ENCODE measurements at regions not wholly inside any gene's neighbourhood (a gene's known extent, or its start where the extent isn't known, plus 50 kb on each side); places are given as distances from the start of the nearest gene placed in this dataset.
"Not testable (repeated sequence)": the region's sequence is repeated elsewhere in the genome, so short reads cannot be mapped to it uniquely, and the experiment has no call there.

DNA sequence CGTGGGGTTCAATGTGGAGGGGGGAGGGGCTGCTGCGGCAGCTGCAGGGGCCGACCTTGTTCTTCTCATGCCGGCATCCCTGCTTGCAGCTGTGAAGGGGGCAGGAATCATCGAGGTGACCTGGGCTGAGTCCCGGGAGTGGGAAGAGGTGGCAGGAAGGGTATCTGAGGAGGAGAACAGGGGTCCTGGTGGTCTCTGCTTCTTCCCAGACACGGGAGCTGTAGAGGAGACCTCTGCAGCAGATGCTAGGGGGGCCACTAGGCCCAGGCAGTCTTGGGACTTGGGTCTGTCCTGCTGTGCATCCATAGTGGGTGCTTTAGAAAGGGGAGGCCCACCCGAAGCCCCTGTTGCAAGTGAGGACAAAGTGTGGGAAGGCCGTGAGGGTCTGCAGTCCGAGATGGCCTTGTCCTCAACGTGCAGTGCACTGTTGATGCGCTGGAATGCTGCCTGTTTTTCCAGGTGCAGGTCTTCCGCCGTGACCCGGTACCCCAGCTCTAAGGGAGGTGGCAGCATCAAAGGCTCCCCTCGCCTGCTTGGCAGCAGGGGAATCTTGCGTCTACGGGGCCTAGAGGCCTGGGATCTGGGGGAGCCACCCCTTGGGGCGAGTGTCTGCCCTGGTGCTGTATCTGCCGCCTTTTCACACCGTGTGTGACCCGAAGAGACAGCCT lies 1370.0 kb downstream of the CDH12 start:
- not testable (repeated sequence) for DNase-seq

DNA sequence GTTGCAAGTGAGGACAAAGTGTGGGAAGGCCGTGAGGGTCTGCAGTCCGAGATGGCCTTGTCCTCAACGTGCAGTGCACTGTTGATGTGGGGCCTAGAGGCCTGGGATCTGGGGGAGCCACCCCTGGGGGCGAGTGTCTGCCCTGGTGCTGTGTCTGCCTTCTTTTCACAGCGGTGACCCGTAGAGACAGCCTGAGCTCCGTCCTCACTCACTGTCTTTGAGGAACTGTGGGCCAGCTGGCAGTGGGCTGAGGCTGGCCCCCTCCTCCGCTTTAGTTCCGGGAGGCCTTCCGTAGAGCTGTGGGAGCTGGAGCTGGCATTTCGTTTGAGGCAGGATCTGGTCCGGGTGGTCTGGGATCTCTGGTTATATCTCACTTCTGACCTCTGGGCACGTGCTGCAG lies 1370.6 kb downstream of the CDH12 start:
- DNase-seq = not testable (repeated sequence)

DNA sequence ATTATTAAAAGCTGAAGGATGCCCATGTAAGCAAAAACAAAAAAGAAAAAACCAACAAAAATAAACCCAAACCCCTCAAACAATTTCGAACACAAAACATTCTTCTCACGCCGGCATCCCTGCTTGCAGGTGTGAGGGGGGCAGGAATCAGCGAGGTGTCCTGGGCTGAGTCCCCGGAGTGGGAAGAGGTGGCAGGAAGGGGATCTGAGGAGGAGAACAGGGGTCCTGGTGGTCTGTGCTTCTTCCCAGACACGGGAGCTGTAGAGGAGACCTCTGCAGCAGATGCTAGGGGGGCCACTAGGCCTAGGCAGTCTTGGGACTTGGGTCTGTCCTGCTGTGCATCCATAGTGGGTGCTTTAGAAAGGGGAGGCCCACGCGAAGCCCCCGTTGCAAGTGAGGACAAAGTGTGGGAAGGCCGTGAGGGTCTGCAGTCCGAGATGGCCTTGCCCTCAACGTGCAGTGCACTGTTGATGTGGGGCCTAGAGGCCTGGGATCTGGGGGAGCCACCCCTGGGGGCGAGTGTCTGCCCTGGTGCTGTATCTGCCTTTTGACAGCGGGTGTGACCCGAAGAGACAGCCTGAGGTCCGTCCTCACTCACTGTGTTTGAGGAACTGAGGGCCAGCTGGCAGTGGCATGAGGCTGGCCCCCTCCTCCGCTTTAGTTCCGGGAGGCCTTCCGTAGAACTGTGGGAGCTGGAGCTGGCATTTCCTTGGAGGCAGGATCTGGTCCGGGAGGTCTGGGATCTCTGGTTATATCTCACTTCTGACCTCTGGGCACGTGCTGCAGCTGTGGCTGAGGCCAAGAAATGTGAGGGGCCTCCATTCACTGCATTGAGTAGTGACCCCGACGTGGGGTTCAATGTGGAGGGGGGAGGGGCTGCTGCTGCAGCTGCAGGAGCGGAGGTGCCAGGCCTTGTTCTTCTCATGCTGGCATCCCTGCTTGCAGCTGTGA lies 1371.5 kb downstream of the CDH12 start:
- DNase-seq = not testable (repeated sequence)

DNA sequence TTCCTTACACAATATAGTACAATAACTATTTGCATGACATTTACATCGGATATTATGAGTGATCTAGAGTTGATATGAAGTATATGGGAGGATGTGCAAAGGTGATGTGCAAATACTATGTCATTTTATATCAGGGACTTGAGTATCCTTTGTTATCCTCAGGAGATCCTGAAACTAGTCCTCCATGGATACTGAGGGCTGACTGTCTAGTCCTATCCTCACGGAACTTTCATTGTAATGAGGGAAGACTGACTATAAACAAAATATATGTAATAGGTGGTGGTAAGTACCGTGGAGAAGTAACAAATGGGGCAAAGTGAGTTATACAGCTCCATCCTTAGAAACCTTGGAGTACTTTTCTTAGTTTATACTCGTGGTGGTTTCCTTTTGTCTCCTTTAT lies 1373.1 kb downstream of the CDH12 start:
- DNase-seq = not testable (repeated sequence)

DNA sequence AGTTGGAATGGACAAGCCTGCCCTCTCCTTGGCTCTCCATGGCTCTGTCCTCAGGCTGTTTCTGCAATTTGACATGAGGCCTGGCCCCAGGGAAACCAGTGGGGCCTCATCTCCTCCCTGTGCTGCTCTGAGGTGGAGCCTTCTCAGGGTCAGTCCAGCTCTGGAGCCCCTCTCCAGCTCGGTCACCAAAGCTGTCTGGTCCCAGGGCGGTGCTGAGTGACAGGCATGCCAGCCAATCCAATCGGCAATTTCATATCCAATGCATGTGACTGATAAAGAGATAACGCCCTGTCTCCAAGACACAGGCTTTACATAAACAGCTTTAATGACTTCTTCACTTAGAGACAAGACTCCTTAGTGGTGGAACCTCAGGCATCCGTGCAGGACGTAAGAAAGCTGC lies 1379.2 kb downstream of the CDH12 start:
- not testable (repeated sequence) for DNase-seq

DNA sequence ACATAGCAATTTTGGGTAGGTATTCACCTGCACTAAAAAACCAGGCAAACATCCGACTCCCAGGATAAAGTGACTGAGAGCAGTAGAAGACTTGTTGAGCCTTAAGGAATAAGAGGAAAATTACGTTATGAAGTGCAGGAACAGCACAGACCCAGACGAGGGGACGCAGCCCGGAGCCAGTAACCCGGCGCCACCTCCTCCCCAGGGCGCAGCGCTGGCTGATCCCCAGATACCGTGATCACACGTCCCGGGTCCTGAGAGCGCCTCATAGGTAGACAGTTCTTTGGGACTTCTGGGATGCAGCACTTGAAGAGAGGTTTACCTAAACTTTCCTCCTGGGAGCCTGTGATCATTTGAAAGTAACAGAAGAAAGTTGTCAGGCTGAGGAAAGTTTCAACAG lies 1379.7 kb downstream of the CDH12 start:
- not testable (repeated sequence) for DNase-seq

DNA sequence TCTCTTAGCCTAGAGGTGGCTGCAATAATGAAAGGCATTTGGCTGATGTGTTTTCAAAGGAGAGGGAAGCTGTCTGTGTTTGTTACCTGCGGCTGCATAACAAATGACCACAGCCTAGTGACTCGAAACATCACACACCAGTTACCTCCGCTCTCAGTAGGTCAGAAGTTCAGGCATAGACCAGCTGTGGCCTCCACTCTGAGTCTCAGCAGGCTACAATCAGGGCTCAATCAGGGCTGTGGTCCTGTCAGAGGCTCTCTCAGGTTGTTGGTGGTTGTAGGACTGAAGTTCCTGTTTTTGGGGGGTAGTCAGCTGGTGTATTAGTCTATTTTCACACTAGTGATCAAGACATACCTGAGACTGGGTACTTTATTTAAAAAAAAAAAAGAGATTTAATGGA lies 1381.5 kb downstream of the CDH12 start:
- not testable (repeated sequence) for DNase-seq

DNA sequence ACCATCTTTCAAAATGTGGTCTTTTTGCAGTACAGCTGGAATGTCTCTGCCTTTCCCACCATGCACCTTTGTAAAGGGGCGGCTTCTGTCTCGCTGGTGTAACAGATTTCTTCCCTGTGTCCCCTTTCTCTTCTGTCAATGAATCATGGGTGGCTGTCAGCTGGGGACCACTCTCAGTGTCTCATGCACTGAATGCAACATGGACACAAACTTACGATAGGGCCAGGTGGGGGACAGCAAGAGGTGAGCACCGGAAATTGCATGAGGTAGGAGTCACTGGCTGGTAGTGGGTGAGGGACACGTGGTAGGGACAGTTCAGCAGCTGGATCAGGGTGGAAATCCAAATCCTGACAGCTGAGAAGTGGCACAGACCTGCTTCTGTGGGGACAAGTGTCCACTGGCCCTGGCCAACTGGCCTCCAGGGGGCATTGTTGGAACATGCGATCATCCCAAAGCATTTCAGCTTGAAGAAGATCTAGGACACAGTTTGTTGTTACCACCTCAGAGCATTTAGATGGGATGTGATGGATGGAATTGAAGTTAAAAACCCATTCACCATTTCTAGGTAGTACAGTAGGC lies 1383.5 kb downstream of the CDH12 start:
- DNase-seq = not testable (repeated sequence)

DNA sequence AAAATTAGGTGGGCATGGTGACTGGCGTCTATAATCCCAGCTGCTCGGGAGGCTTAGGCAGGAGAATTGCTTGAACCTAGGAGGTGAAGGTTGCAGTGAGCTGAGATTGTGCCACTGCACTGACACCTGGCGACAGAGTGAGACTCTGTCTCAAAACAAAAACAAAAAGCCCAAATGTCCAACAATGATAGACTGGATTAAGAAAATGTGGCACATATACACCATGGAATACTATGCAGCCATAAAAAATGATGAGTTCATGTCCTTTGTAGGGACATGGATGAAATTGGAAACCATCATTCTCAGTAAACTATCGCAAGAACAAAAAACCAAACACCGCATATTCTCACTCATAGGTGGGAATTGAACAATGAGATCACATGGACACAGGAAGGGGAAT lies 1385.6 kb downstream of the CDH12 start:
- not testable (repeated sequence) for DNase-seq

DNA sequence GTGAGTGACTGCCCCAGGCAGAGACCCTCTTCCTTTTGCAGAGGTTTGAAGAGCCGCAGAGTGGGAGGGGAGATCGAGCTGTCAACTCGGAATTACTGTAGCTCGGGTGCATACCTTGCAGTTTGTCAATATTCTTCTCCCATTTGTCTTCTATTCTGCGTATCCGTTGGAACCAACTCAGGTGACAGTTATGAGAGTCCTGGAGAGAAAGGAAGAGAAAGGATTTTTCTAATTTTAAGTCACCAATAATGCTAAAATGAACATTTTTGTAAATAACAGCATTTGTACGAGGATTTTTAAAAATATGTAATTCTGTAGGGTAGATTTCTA lies 1393.4 kb downstream of the CDH12 start:
- DNase-seq = not testable (repeated sequence)

DNA sequence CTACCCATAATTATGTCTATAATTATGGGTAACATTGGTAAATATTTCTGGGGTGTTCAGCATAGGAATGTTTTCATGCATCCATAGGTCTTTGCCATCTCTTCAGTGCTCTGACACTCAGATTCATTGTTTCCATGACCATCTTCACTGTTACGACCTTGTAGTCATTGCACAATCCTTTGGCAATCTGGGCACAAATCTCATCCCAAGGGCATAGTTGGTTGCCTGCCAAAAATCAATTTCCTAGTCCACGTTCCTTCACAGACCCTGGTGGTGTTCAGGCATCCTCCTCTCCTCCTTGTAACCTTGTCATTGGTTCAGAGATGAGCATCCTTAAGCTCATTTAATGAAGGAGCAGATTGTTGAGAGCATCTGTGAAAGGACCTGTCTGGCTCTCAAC lies 1400.7 kb downstream of the CDH12 start:
- peak; percentile 0 for DNase-seq

DNA sequence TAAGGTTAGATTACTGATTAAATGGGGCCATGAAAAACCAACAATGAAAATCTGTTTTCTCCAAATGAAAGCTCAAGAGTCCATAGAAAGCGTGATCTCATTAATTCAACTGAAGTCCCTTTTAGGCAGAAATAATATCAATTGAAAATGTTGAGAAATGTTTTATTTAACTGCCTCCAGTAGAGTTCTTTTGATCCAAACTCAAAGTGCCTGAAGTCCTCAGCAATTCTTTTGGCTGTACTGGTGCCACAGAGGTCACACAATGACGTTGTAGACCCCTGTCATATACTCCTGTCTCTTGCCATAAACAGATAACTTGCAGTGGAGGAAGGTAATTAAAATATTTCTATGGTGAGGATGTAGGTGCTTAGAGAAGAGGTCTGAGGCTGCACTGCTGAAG lies 1420.5 kb downstream of the CDH12 start:
- DNase-seq = no peak

DNA sequence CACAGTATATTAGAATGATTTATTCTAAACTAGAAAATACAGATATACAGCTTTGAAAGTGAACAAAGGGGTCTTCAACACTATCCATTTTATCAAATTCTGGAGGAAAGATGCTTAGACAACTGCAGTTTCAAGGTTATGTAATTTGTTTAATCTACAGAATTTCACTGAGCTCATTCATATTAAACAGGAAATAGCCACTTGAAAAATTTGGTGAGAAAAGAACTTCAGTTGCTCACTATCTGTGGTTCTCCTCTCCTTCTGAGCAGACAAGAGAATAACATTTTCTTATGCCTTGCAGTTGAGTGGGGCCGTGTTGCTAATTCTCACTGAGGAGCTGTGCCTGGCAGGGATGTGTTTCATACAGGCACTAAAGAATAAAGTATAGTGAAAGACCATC lies 1428.2 kb downstream of the CDH12 start:
- DNase-seq = no peak

DNA sequence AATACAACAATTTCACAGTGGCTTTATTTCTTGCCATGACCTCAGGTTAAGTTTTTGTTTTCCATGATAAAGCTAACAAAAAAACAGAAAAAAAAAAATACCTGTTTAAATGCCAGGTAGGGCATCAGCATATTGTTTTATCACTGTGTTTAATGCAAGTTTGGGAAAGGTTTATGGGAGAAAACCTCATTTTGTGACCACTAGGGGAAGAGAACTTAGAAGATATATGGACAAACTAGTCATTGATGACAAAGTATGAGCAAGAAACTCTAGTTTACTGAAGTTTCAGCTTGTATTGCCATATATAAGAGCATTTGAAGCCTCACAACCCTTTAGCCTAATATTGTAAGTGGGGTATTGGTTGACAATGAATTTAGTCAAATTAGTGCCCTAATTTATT lies 1431.4 kb upstream of the CDH18 start:
- DNase-seq = no peak

DNA sequence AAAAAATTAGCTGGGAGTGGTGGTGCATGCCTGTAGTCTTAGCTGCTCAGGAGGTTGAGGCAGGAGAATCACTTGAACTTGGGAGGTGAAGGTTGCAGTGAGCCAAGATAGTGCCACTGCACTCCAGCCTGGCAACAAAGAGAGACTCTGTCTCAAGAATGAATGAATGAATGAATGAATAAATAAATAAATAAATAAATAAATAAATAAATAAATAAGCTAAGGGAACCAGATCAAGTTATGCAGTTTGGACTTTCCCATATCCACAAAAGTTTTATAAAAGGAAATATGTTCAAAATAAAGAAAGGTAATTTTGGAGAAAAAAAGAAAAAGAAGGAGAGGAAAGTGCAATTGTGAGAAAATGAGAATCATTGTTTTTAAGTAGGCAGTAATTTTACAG lies 1414.1 kb upstream of the CDH18 start:
- DNase-seq = not testable (repeated sequence)

DNA sequence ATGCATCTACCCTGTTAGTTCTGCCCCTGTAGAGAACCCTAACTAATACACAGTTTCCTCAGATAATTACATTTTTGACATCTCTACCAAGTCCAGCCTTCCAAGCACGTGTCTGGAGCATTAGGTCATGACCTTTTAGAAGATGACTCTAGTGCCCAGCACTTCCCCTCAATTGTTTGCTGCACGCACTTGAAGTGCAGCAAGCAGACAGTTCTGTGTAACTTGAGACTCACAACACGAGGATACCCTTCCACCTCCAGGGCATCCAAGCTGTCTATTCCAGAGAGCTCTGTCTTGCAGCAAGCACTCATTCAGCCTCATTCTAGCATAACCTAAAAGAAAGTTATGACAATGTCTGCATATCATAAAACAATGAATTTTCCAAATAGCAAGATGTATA lies 1410.5 kb upstream of the CDH18 start:
- no peak for DNase-seq

DNA sequence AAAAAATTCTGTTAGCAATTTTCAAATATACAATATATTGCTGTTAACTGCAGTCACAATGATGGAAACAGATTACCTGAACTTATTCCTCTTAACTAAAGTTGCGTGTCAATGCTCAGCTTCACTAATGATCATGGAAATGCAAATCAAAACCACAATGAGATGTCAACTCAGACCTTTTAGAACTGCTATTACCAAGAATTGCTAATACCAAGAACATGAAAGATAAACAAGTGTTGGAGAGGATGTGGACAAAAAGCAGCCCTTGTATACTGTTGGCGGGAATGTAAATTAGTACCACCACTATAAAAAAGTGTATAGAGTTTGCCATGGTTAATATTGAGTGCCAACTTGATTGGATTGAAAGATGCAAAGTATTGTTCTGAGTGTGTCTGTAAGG lies 1409.7 kb upstream of the CDH18 start:
- no peak for DNase-seq

DNA sequence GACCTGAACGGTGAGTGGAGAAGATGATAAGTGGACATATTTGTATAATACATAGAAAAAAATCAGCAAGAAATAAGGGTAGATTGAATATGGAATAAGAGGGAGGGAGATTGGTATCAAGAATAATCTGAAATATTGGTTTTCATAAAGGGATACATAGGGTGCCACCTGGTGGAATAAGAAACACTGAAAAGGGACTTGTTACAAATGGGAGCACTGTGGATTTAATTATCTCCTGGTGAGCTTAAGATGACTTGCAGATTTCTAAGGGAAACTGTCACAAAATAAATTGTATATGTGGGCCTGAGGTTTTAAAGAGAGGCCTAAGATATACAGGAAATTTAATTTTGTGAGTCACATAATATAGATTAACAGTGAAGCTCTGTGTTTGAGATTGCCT lies 1403.5 kb upstream of the CDH18 start:
- DNase-seq = no peak

DNA sequence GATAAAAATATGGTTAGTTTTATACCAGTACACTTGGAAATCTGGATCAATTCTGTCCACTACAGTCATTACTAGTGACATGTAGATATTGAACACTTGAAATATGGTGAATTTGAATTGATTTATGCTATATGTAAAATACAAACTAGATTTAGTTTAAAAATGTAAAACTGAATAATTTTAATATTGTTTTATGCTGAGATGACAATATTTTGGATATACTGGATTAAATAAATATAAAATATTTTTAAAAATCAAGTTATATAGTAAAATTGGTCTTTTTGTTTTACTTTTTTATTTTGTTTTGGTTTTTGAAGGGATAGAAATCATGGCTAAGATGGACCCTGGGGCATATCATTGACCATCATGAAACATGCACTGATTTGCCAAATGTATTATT lies 1372.8 kb upstream of the CDH18 start:
- DNase-seq = not testable (repeated sequence)

DNA sequence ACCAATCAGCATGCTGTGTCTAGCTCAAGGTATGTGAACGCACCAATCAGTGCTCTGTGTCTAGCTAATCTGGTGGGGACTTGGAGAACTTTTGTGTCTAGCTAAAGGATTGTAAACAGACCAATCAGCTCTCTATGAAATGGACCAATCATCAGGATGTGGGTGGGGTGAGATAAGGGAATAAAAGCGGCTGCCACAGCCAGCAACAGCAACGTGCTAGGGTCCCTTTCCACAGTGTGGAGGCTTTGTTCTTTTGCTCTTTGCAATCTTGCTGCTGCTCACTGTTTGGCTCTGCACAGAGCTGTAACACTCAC lies 1353.9 kb upstream of the CDH18 start:
- DNase-seq = not testable (repeated sequence)

DNA sequence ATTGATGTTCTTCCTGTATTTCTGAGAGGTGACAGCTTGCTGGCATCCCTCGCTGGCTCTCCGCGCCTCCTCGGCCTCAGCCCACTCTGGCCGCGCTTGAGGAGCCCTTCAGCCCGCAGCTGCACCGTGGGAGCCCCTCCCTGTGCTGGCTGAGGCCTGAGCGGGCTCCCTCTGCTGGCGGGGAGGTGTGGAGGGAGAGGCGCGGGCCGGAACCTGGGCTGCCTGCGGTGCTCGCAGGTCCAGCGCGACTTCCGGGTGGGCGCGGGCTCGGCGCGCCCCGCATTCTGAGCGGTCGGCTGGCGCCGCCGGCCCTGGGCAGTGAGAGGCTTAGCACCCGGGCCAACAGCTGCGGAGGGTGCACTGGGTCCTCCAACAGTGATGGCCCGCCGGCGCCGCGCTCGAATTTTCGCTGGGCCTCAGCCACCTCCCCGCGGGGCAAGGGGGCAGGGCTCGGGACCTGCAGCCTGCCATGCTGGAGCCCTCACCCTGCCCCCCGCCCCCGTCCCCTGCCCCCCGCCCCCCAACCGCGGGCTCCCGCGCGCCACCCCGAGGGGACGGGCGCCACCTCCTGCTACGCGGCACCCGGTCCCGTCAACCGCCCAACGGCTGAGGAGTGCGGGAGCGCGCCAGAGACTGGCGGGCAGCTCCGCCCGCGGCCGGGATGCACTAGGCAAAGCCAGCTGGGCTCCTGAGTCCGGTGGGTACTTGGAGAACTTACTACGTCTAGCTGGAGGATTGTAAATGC lies 1353.4 kb upstream of the CDH18 start:
- not testable (repeated sequence) for DNase-seq

DNA sequence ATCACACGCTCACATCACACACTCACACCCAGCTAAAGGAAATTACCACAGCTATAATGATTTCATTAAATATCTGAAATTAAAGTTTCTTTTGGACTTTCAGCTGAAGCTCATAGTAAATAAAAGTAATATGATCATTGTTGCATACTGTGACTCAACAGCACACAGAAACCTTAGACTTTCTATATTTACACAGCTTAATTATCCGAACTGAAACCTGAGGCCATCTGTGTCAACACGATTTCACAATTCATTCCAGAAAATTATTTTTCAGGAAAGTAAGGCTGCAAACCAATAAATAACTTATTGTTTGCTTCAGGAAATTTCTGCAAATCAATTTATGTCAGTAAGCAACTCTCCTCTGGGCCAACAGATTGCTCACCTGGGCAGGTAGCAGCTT lies 1352.2 kb upstream of the CDH18 start:
- not testable (repeated sequence) for DNase-seq

DNA sequence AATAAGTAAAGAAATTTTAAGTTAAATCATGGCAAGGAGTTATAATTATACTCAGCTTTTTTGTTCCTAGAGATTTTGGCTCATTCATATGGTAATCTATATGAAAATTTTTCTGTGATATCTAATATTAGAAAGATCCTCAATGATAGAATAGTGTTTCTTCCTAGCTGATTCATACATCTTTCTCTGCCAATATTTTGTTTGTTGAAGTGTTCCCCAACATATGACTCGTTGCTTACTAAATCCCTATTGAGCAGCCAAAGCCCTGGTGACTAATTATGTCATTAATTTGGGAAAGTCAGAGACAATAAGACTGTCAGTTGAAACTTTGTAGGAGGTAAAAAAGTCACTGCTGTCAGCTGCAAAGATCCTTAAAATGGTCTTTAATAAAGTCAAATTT lies 1348.5 kb upstream of the CDH18 start:
- DNase-seq = not testable (repeated sequence)

Data from skin of body (tissue), 1 donor.